ENCODE measurements at regions not wholly inside any gene's neighbourhood (a gene's known extent, or its start where the extent isn't known, plus 50 kb on each side); places are given as distances from the start of the nearest gene placed in this dataset.

GRCh38 chr4:123786163-123786915 lies 389.7 kb downstream of the SPRY1 start:
- no peak for TF ChIP-seq CTCF (optimal IDR thresholded peaks at IDR 0.05 in 1 of 3, IDR thresholded peaks at IDR 0.05 in 1 of 3, conservative IDR thresholded peaks at IDR 0.05 in 1 of 3; ENCODE audit: extremely low read depth in 1 of 3, insufficient read depth in 2 of 3, low read length in 3 of 3)
- TF ChIP-seq EZH2 (IDR thresholded peaks at IDR 0.05; ENCODE audit: low read length): no peak
